ENCODE measurements at regions not wholly inside any gene's neighbourhood (a gene's known extent, or its start where the extent isn't known, plus 50 kb on each side); places are given as distances from the start of the nearest gene placed in this dataset.

GRCh38 chr11:10991393-10991792 is 133.5 kb upstream of the ZBED5 start:
- TF ChIP-seq, protein P1, sequence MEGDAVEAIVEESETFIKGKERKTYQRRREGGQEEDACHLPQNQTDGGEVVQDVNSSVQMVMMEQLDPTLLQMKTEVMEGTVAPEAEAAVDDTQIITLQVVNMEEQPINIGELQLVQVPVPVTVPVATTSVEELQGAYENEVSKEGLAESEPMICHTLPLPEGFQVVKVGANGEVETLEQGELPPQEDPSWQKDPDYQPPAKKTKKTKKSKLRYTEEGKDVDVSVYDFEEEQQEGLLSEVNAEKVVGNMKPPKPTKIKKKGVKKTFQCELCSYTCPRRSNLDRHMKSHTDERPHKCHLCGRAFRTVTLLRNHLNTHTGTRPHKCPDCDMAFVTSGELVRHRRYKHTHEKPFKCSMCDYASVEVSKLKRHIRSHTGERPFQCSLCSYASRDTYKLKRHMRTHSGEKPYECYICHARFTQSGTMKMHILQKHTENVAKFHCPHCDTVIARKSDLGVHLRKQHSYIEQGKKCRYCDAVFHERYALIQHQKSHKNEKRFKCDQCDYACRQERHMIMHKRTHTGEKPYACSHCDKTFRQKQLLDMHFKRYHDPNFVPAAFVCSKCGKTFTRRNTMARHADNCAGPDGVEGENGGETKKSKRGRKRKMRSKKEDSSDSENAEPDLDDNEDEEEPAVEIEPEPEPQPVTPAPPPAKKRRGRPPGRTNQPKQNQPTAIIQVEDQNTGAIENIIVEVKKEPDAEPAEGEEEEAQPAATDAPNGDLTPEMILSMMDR (conservative IDR thresholded peaks at IDR 0.05) = no peak
- no peak for TF ChIP-seq EZH2 (IDR thresholded peaks at IDR 0.05; ENCODE audit: low read depth)
